ENCODE measurements at regions not wholly inside any gene's neighbourhood (a gene's known extent, or its start where the extent isn't known, plus 50 kb on each side); places are given as distances from the start of the nearest gene placed in this dataset.

- no peak for DNase-seq
Measured at GRCh38 chr5:40029711-40030495, 605.1 kb upstream of the DAB2 start.

- no peak for DNase-seq
Measured at GRCh38 chr5:40027400-40027799, 602.6 kb upstream of the DAB2 start.

- DNase-seq, result no peak
Measured at GRCh38 chr5:40025586-40025985, 600.8 kb upstream of the DAB2 start.

- no peak for DNase-seq
Measured at GRCh38 chr5:40022057-40022456, 597.3 kb upstream of the DAB2 start.

GRCh38 chr5:40021007-40021406 lies 596.2 kb upstream of the DAB2 start:
- DNase-seq, result no peak

GRCh38 chr5:40017918-40018317 lies 593.1 kb upstream of the DAB2 start:
- no peak for DNase-seq

GRCh38 chr5:40017135-40017534 lies 592.4 kb upstream of the DAB2 start:
- no peak for DNase-seq

GRCh38 chr5:40010436-40010835 lies 585.7 kb upstream of the DAB2 start:
- DNase-seq, result no peak

GRCh38 chr5:40006260-40006659 lies 581.5 kb upstream of the DAB2 start:
- DNase-seq, result no peak

- DNase-seq, result no peak
Measured at GRCh38 chr5:40001796-40002195, 577.0 kb upstream of the DAB2 start.

GRCh38 chr5:39998518-39998917 lies 573.7 kb upstream of the DAB2 start:
- DNase-seq, result no peak

- DNase-seq, result no peak
Measured at GRCh38 chr5:39995990-39996389, 571.2 kb upstream of the DAB2 start.

GRCh38 chr5:39992617-39993202 lies 567.9 kb upstream of the DAB2 start:
- no peak for DNase-seq

- no peak for DNase-seq
Measured at GRCh38 chr5:39986614-39987013, 561.8 kb upstream of the DAB2 start.

- DNase-seq, result no peak
Measured at GRCh38 chr5:39980056-39980455, 555.3 kb upstream of the DAB2 start.

GRCh38 chr5:39977066-39977655 lies 552.4 kb upstream of the DAB2 start:
- no peak for DNase-seq

GRCh38 chr5:39970117-39970798 lies 545.5 kb upstream of the DAB2 start:
- no peak for DNase-seq

GRCh38 chr5:39968381-39968780 lies 543.6 kb upstream of the DAB2 start:
- DNase-seq, result no peak

GRCh38 chr5:39955156-39955555 lies 530.4 kb upstream of the DAB2 start:
- DNase-seq, result no peak

- DNase-seq, result no peak
Measured at GRCh38 chr5:39951070-39951469, 526.3 kb upstream of the DAB2 start.

GRCh38 chr5:39948867-39949468 lies 524.2 kb upstream of the DAB2 start:
- peak; percentile 84 for DNase-seq

GRCh38 chr5:39948341-39948740 lies 523.6 kb upstream of the DAB2 start:
- no peak for DNase-seq

- DNase-seq, result no peak
Measured at GRCh38 chr5:39947657-39948056, 522.9 kb upstream of the DAB2 start.
